Trophoblast cell (in vitro differentiated cells and primary cell): ENCODE measurements at regions not wholly inside any gene's neighbourhood (a gene's known extent, or its start where the extent isn't known, plus 50 kb on each side); places are given as distances from the start of the nearest gene placed in this dataset.

Experiments
- DNase-seq, 2 donors: peaks; one replicate each; pipeline ENCODE4 v3.0.0-alpha.2; 2016
- H2AFZ ChIP-seq: 2 replicates; pipeline ENCODE4 v1.6.1; 2013; ENCODE audit warnings: low read length, moderate library complexity, mild to moderate bottlenecking; ENCODE audit not compliant: insufficient read depth, poor library complexity
- H2AK5ac ChIP-seq: 2 replicates; pipeline ENCODE4 v1.6.1; 2013; ENCODE audit warnings: mild to moderate bottlenecking, low read length
- H2BK120ac ChIP-seq: 2 replicates; pipeline ENCODE4 v1.6.1; 2013; ENCODE audit warnings: low read length, mild to moderate bottlenecking, moderate library complexity; ENCODE audit not compliant: insufficient read depth, poor library complexity
- H2BK12ac ChIP-seq: 2 replicates; pipeline ENCODE4 v1.6.1; 2013; ENCODE audit warnings: mild to moderate bottlenecking, low read length, moderate library complexity
- H2BK5ac ChIP-seq: 2 replicates; pipeline ENCODE4 v1.6.1; 2013; ENCODE audit warnings: low read length, low read depth, moderate library complexity, mild to moderate bottlenecking; ENCODE audit not compliant: poor library complexity
- H3K14ac ChIP-seq: 2 replicates; pipeline ENCODE4 v1.6.1; 2013; ENCODE audit warnings: mild to moderate bottlenecking, low read length
- H3K18ac ChIP-seq: 2 replicates; pipeline ENCODE4 v1.6.1; 2013; ENCODE audit warnings: mild to moderate bottlenecking, low read length
- H3K23ac ChIP-seq: 2 replicates; pipeline ENCODE4 v1.6.1; 2013; ENCODE audit warnings: low read length
- H3K27ac ChIP-seq: 2 replicates; pipeline ENCODE4 v1.5.1; 2013; ENCODE audit warnings: low read depth, mild to moderate bottlenecking, inconsistent platforms, low read length, moderate library complexity
- H3K27me3 ChIP-seq: 2 replicates; pipeline ENCODE4 v1.6.1; 2013; ENCODE audit warnings: inconsistent platforms, mild to moderate bottlenecking, low read length, moderate library complexity; ENCODE audit not compliant: insufficient read depth
- H3K36me3 ChIP-seq, 2 experiments: 1 replicate in 1 of 2; 2 replicates in 1 of 2; pipeline ENCODE4 v1.6.1; 2013; ENCODE audit warnings: low read length in 2 of 2, mild to moderate bottlenecking in 2 of 2, moderate library complexity in 1 of 2; ENCODE audit not compliant: insufficient read depth in 2 of 2, control insufficient read depth in 1 of 2
- H3K4ac ChIP-seq: 2 replicates; pipeline ENCODE4 v1.6.1; 2013; ENCODE audit warnings: low read depth, mild to moderate bottlenecking, low read length, moderate library complexity
- H3K4me1 ChIP-seq, 2 experiments: 1 replicate in 1 of 2; 2 replicates in 1 of 2; pipeline ENCODE4 v1.6.1; 2013; ENCODE audit warnings: low read length in 2 of 2, mild to moderate bottlenecking in 2 of 2, moderate library complexity in 1 of 2; ENCODE audit not compliant: insufficient read depth in 2 of 2, control insufficient read depth in 1 of 2
- H3K4me2 ChIP-seq: 2 replicates; pipeline ENCODE4 v1.6.1; 2013; ENCODE audit warnings: inconsistent platforms, mild to moderate bottlenecking, low read length, moderate library complexity
- H3K4me3 ChIP-seq: 2 replicates; pipeline ENCODE4 v1.5.1; 2013; ENCODE audit warnings: mild to moderate bottlenecking, low read depth, low read length, inconsistent platforms
- H3K79me1 ChIP-seq: one replicate; pipeline ENCODE4 v1.6.1; 2013; ENCODE audit warnings: low read length
- H3K79me2 ChIP-seq: 2 replicates; pipeline ENCODE4 v1.6.1; 2013; ENCODE audit warnings: low read length, mild to moderate bottlenecking; ENCODE audit not compliant: control insufficient read depth, insufficient read depth, poor library complexity
- H3K9ac ChIP-seq: 2 replicates; pipeline ENCODE4 v1.6.1; 2013; ENCODE audit warnings: mild to moderate bottlenecking, low read length
- H3K9me3 ChIP-seq: 2 replicates; pipeline ENCODE4 v1.6.1; 2013; ENCODE audit warnings: low read depth, mild to moderate bottlenecking, control low read depth, inconsistent platforms, low read length; ENCODE audit not compliant: insufficient read depth
- H4K12ac ChIP-seq: 2 replicates; pipeline ENCODE4 v1.6.1; 2013; ENCODE audit warnings: low read depth, mild to moderate bottlenecking, low read length, moderate library complexity
- H4K8ac ChIP-seq: 2 replicates; pipeline ENCODE4 v1.6.1; 2013; ENCODE audit warnings: low read depth, mild to moderate bottlenecking, low read length, moderate library complexity
- H4K91ac ChIP-seq: one replicate; pipeline ENCODE4 v1.6.1; 2013; ENCODE audit warnings: low read depth, mild to moderate bottlenecking, low read length, moderate library complexity
- WGBS: extraction: QIAGEN DNeasy Blood & Tissue Kit; methylation state at CpG from one replicate; pipeline ENCODE4 v1.1.7; 2013; ENCODE audit warnings: missing lambda C conversion rate; ENCODE audit not compliant: insufficient read length, insufficient coverage; ENCODE audit errors: extremely low coverage; 5-methylcytosine and 5-hydroxymethylcytosine counted together

GRCh38 chr1:183753464-183753891, 51.4 kb upstream of the RGL1 start:
- Histone ChIP-seq H3K9ac (no peak overlapping the region), H3K79me1 (no peaks in the 10 kb centered on the region), H3K4me1 (no peaks in the 10 kb centered on the region), H3K4me2 (no peak overlapping the region), H2BK12ac (no peak overlapping the region), H4K8ac (no peak overlapping the region), H3K14ac (no peak overlapping the region), H2AK5ac (no peak overlapping the region), H3K4ac (no peak overlapping the region), H4K12ac (no peak overlapping the region), H4K91ac (no peak overlapping the region), H3K23ac (no peak overlapping the region), H2BK120ac (no peak overlapping the region), H3K18ac (no peak overlapping the region), H2AFZ (no peak overlapping the region), H3K27me3 (no peaks in the 10 kb centered on the region), H3K4me3 (no peak overlapping the region), H3K9me3 (peaks cover 2% of the 10 kb centered on the region), H2BK5ac (no peak overlapping the region), H3K27ac (no peak overlapping the region), H3K36me3 (no peaks in the 10 kb centered on the region), H3K79me2 (no peaks in the 10 kb centered on the region)
- no peak for DNase-seq

GRCh38 chr1:183744132-183744913, 60.6 kb upstream of the RGL1 start:
- no peak overlapping the region for H4K91ac ChIP-seq

GRCh38 chr1:183742355-183742754, 62.6 kb upstream of the RGL1 start:
- Histone ChIP-seq H2BK5ac (no peak overlapping the region), H2AFZ (no peak overlapping the region), H4K12ac (no peak overlapping the region), H2BK12ac (no peak overlapping the region), H3K27me3 (no peaks in the 10 kb centered on the region), H3K36me3 (no peaks in the 10 kb centered on the region), H3K27ac (no peak overlapping the region), H3K4me1 (no peaks in the 10 kb centered on the region), H4K8ac (no peak overlapping the region), H3K4me3 (no peak overlapping the region), H3K9ac (no peak overlapping the region), H2AK5ac (no peak overlapping the region), H3K18ac (no peak overlapping the region), H3K23ac (no peak overlapping the region), H2BK120ac (no peak overlapping the region), H3K4me2 (no peak overlapping the region), H3K79me2 (no peaks in the 10 kb centered on the region), H3K79me1 (no peaks in the 10 kb centered on the region), H3K9me3 (no peaks in the 10 kb centered on the region), H3K14ac (no peak overlapping the region), H3K4ac (no peak overlapping the region), H4K91ac (no peak overlapping the region)
- WGBS = 100% methylated on average over 1 of the region's 4 CpGs
- peak in 1 of 2 donors; percentile 3 for DNase-seq

More at GRCh38 chr1:183744132-183744913, 60.6 kb upstream of the RGL1 start:
- Histone ChIP-seq H3K36me3 (no peaks in the 10 kb centered on the region), H3K4ac (no peak overlapping the region), H2BK5ac (no peak overlapping the region), H4K12ac (no peak overlapping the region), H3K27ac (no peak overlapping the region), H3K27me3 (no peaks in the 10 kb centered on the region), H2AK5ac (no peak overlapping the region), H3K23ac (no peak overlapping the region), H3K18ac (no peak overlapping the region), H3K9me3 (no peaks in the 10 kb centered on the region), H3K4me1 (no peaks in the 10 kb centered on the region), H2BK12ac (no peak overlapping the region), H3K14ac (no peak overlapping the region), H3K79me1 (no peaks in the 10 kb centered on the region), H3K4me2 (no peak overlapping the region), H3K4me3 (no peak overlapping the region), H3K79me2 (no peaks in the 10 kb centered on the region), H2BK120ac (no peak overlapping the region), H2AFZ (no peak overlapping the region), H3K9ac (no peak overlapping the region), H4K8ac (no peak overlapping the region)
- DNase-seq = no peak
- WGBS = no CpG with 5 or more reads among the region's 1 CpG

- H3K4me1 ChIP-seq = no peaks in the 10 kb centered on the region
- H2BK120ac ChIP-seq = no peak overlapping the region
- WGBS = no CpG with 5 or more reads among the region's 6 CpGs
- H3K14ac ChIP-seq = no peak overlapping the region
- H3K36me3 ChIP-seq = no peaks in the 10 kb centered on the region
- no peak overlapping the region for H2BK12ac ChIP-seq
- H3K9ac ChIP-seq = no peak overlapping the region
- no peak overlapping the region for H3K18ac ChIP-seq
- no peak overlapping the region for H3K4me2 ChIP-seq
- no peak for DNase-seq
- no peaks in the 10 kb centered on the region for H3K9me3 ChIP-seq
- no peak overlapping the region for H2AFZ ChIP-seq
- H4K8ac ChIP-seq = no peak overlapping the region
- no peak overlapping the region for H3K27ac ChIP-seq
- H2AK5ac ChIP-seq = no peak overlapping the region
- no peak overlapping the region for H4K12ac ChIP-seq
- no peak overlapping the region for H2BK5ac ChIP-seq
- H3K23ac ChIP-seq = no peak overlapping the region
- H4K91ac ChIP-seq = no peak overlapping the region
- no peak overlapping the region for H3K4ac ChIP-seq
- no peaks in the 10 kb centered on the region for H3K27me3 ChIP-seq
- H3K4me3 ChIP-seq = no peak overlapping the region
- no peaks in the 10 kb centered on the region for H3K79me2 ChIP-seq
- no peaks in the 10 kb centered on the region for H3K79me1 ChIP-seq
Measured at GRCh38 chr1:183739741-183740271, 65.1 kb upstream of the RGL1 start.
